Stimulated activated effector memory CD8-positive, alpha-beta T cell treated with anti-CD3 and anti-CD28 coated beads, Interleukin-12 subunit alpha, Interleukin-12 subunit beta, amount 100 ng/mL, for 72 hours (primary cell): ENCODE measurements at regions not wholly inside any gene's neighbourhood (a gene's known extent, or its start where the extent isn't known, plus 50 kb on each side); places are given as distances from the start of the nearest gene placed in this dataset.

Source experiments
- ATAC-seq: fragments of 150-1000 bp; cut with Tn5 transposase; 2 replicates; pipeline ENCODE4 v1.10.0; 2021
- DNase-seq, 2 donors: peaks; one replicate each; pipeline ENCODE4 v3.0.0; 2021 to 2022; ENCODE audit warnings: low spot score in 2 of 2
- H3K27ac Mint-ChIP-seq: one replicate; pipeline ENCODE4 v1.8.0; 2022; ENCODE audit warnings: mild to moderate bottlenecking, mixed read lengths
- H3K36me3 Mint-ChIP-seq: one replicate; pipeline ENCODE4 v1.8.0; 2022; ENCODE audit warnings: mild to moderate bottlenecking, mixed read lengths
- H3K4me1 Mint-ChIP-seq: one replicate; pipeline ENCODE4 v1.8.0; 2022; ENCODE audit warnings: mixed read lengths
- H3K4me3 Mint-ChIP-seq: one replicate; pipeline ENCODE4 v1.8.0; 2022; ENCODE audit warnings: mild to moderate bottlenecking, mixed read lengths
- H3K9me3 Mint-ChIP-seq: one replicate; pipeline ENCODE4 v1.8.0; 2022; ENCODE audit warnings: mixed read lengths

GRCh38 chr10:83572036-83572435 lies 567.3 kb upstream of the GHITM start:
- DNase-seq = no peak
- H3K4me1 Mint-ChIP-seq = no peaks in the 10 kb centered on the region
- no peak overlapping the region for H3K4me3 Mint-ChIP-seq
- no peaks in the 10 kb centered on the region for H3K36me3 Mint-ChIP-seq
- H3K27ac Mint-ChIP-seq = no peak overlapping the region
- H3K9me3 Mint-ChIP-seq = peaks cover 5% of the 10 kb centered on the region
- no peak for ATAC-seq

- DNase-seq (no peak), ATAC-seq (no peak)
- H3K27ac Mint-ChIP-seq = no peak overlapping the region
- no peak overlapping the region for H3K4me3 Mint-ChIP-seq
- peaks cover 11% of the 10 kb centered on the region for H3K9me3 Mint-ChIP-seq
- H3K36me3 Mint-ChIP-seq = no peaks in the 10 kb centered on the region
- H3K4me1 Mint-ChIP-seq = no peaks in the 10 kb centered on the region
Measured at GRCh38 chr10:83574770-83575169, 564.5 kb upstream of the GHITM start.

DNA sequence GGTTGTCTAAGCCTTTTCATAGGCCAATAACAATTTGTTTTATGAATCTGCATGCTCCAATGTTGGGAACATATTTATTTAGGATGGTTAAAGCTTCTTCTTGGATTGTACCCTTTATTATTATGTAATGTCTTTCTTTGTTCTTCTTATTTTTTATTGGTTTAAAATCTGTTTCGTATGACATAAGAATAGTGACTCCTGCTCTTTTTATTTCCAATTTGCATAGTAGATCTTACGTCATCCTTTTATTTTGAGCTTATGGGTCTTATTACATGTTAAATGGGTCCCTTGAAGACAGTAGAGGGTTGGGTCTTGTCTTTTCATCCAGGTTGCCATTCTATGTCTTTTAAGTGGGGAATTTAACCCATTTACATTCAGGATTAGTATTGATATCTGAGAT lies 561.9 kb upstream of the GHITM start:
- Mint-ChIP-seq H3K4me1 (no peaks in the 10 kb centered on the region), H3K36me3 (no peaks in the 10 kb centered on the region), H3K9me3 (peaks cover 6% of the 10 kb centered on the region), H3K4me3 (no peak overlapping the region), H3K27ac (no peak overlapping the region)
- DNase-seq (no peak), ATAC-seq (no peak)

GRCh38 chr10:83580373-83581012 lies 558.8 kb upstream of the GHITM start:
- H3K9me3 Mint-ChIP-seq = peaks cover 6% of the 10 kb centered on the region
- H3K4me1 Mint-ChIP-seq = no peaks in the 10 kb centered on the region
- H3K36me3 Mint-ChIP-seq = no peaks in the 10 kb centered on the region
- ATAC-seq (peak; percentile 13), DNase-seq (no peak)
- no peak overlapping the region for H3K4me3 Mint-ChIP-seq
- no peak overlapping the region for H3K27ac Mint-ChIP-seq

- no peak for ATAC-seq
Measured at GRCh38 chr10:83582407-83583095, 556.8 kb upstream of the GHITM start.

DNA sequence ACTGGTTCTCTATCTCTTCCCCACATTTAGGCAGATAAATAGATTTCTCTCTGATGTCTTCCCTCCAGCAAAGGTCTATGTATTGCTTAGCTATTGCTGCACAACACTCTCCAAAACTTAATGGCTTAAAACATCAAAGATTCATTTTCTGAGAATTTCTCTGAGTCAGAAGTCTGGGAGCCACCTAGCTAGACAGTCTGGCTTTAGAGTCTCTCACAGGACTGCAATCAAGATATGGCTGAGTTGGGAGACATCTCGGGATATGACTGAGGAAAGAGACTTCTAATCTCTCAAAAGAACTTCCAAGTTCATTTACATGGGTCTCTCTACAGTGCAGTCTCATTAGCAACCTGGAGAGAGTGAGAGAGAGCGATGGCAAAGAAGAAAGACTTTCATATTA lies 553.6 kb upstream of the GHITM start:
- DNase-seq (no peak), ATAC-seq (no peak)
- Mint-ChIP-seq H3K4me3 (no peak overlapping the region), H3K9me3 (no peaks in the 10 kb centered on the region), H3K27ac (no peak overlapping the region), H3K36me3 (no peaks in the 10 kb centered on the region), H3K4me1 (no peaks in the 10 kb centered on the region)

More at GRCh38 chr10:83582407-83583095, 556.8 kb upstream of the GHITM start:
- DNase-seq = no peak
- H3K4me3 Mint-ChIP-seq = no peak overlapping the region
- no peak overlapping the region for H3K27ac Mint-ChIP-seq
- no peaks in the 10 kb centered on the region for H3K36me3 Mint-ChIP-seq
- H3K4me1 Mint-ChIP-seq = no peaks in the 10 kb centered on the region
- peaks cover 3% of the 10 kb centered on the region for H3K9me3 Mint-ChIP-seq

DNA sequence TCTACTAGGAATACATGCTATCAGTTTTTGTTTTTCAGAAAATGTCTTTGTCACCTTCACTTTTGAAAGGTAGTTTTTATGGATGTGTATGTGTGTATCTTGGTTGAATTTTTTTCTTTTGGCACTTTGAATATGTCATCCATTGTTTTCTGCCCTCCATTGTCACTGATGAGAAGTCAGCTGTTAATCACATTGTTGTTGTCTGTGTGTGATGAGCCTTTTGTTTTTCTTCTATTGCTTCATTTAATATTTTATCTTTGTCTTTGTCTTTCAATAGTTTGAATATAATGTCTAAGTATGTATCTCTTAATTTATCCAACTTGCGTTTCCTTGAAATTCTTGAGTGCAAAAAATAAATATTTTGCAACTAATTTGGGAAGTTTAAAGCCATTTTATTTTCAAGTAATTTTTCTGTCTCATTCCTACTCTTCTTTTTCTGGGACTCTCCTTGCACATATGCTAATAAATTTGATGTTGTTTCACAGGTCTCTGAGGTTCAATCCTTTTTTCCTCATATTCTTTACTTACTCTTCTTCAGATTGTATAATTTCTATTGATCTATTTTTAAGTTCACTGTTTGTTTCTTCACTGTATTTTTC lies 546.9 kb upstream of the GHITM start:
- Mint-ChIP-seq H3K36me3 (no peaks in the 10 kb centered on the region), H3K4me1 (no peaks in the 10 kb centered on the region), H3K9me3 (peaks cover 21% of the 10 kb centered on the region), H3K4me3 (no peak overlapping the region), H3K27ac (no peak overlapping the region)
- ATAC-seq (no peak), DNase-seq (no peak)

GRCh38 chr10:83603708-83604107 lies 535.6 kb upstream of the GHITM start:
- ATAC-seq = peak; percentile 74
- H3K4me1 Mint-ChIP-seq = no peaks in the 10 kb centered on the region
- H3K4me3 Mint-ChIP-seq = no peak overlapping the region
- H3K27ac Mint-ChIP-seq = no peak overlapping the region
- no peak for DNase-seq
- peaks cover 19% of the 10 kb centered on the region for H3K9me3 Mint-ChIP-seq
- H3K36me3 Mint-ChIP-seq = no peaks in the 10 kb centered on the region

DNA sequence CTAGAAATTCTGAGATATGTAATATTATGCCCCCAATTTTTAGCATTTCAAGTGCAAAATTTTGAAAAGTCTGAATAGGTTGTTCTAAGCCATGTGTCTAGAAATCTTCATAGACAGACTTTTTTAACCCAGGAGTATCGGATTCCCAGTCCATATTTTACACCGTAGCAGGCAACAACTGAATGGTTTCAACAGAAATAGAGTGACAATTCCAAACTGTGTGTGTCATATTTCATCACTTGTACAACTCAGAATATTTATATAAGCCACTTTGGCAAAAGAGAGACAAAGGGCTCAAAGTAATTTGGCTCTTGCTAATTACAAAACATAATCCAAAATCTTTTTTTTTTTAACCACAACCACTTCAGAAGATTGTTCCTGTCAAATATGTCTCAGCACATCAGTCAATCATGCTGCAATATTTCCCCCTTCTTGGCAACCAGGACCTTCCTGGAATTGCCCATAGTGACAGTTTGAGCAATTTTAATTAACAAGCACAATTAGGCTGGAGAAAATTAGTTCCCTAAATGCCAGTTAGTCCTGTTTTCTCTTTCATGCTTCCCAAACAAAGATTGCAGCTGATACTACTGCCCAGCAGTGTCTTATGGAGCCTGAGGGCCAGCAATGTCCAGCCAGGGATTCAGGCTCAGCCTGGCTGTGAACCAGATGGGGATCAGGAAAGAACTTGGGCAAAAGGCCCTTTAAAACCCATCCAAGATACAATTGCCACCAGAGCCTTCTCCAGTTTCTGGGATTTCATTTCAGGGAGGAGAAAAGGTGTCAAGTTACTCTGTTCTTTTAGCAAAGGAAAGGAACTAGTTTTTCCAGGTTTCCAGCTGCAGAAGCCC lies 533.3 kb upstream of the GHITM start:
- ATAC-seq = no peak
- H3K9me3 Mint-ChIP-seq = peaks cover 19% of the 10 kb centered on the region
- no peak overlapping the region for H3K27ac Mint-ChIP-seq
- no peak for DNase-seq
- H3K4me1 Mint-ChIP-seq = no peaks in the 10 kb centered on the region
- H3K36me3 Mint-ChIP-seq = no peaks in the 10 kb centered on the region
- no peak overlapping the region for H3K4me3 Mint-ChIP-seq

DNA sequence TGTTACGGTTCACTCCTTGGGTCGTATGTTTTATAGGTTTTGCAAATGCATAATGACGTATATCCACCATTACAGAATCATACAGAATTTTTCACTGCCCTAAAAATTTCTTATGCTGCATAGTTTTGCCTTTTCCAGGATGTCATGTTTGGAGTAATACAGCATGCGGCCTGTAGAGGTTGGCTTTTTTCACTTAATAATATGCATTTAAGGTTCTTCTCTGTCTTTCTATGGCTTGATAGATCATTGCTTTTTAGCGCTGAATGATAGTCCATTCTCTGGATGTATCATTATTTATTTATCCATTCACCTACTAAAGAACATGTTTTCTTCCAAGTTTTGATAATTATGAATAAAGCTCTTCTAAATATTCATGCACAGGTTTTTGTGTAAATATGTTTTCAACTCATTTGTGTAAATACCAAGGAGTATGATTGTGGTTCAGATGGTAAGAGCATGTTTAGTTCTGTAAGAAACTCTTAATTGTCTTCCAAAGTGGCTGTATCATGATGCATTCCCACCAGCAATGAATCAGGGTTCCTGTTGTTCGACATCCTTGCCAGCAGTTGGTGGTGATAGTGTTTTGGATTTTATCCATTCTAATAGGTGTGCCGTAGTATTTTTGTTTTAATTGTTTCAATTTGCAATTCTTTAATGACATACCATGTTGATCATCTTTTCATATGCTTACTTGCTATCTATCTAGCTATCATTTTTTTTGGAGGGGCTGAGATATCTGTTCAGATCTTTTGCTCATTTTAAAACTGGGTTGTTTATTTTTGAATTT lies 531.2 kb upstream of the GHITM start:
- no peak for ATAC-seq
- Mint-ChIP-seq H3K27ac (no peak overlapping the region), H3K36me3 (no peaks in the 10 kb centered on the region), H3K9me3 (peaks cover 13% of the 10 kb centered on the region), H3K4me1 (no peaks in the 10 kb centered on the region), H3K4me3 (no peak overlapping the region)
- no peak for DNase-seq

DNA sequence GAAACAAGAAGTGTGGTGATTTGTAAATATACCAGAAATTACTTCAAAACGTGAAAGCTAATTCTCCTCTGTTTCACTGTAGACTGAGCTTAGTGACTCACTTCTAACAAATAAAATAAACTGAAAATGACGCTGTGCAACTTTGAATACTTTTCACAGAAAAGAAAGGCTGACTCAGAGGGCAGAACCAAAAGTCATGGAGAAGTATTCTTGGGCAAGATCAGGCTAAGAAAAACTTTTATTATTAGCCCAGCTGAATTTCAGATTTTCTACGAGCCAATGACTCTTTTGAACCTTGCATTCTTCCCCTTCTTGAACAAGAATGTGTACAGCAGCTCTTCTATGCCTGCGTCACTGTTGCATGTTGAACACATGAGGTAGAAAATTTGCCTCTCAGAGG lies 527.3 kb upstream of the GHITM start:
- Mint-ChIP-seq H3K4me1 (no peaks in the 10 kb centered on the region), H3K9me3 (peaks cover 9% of the 10 kb centered on the region), H3K4me3 (no peak overlapping the region), H3K27ac (no peak overlapping the region), H3K36me3 (no peaks in the 10 kb centered on the region)
- no peak for ATAC-seq
- DNase-seq = no peak

DNA sequence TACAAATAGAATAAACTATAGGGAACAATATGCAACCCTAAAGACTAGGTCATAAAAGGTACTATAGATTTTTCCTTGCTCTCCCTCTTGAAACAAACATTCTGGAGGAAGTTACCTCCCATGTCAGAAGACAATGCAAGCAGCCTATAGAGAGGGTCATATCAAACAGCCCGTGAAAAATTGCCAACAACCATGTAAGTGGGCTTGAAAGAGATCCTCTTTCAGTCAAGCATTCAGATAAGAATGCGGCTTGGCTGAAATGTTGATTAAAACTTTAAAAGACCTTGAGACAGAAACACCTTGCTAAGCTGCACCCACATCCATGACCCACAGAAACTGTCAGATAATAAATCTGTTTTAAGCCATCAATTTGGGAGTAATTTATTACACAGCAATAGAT lies 526.6 kb upstream of the GHITM start:
- no peak overlapping the region for H3K4me3 Mint-ChIP-seq
- H3K4me1 Mint-ChIP-seq = no peaks in the 10 kb centered on the region
- peaks cover 6% of the 10 kb centered on the region for H3K9me3 Mint-ChIP-seq
- H3K36me3 Mint-ChIP-seq = no peaks in the 10 kb centered on the region
- DNase-seq (no peak), ATAC-seq (no peak)
- H3K27ac Mint-ChIP-seq = no peak overlapping the region

DNA sequence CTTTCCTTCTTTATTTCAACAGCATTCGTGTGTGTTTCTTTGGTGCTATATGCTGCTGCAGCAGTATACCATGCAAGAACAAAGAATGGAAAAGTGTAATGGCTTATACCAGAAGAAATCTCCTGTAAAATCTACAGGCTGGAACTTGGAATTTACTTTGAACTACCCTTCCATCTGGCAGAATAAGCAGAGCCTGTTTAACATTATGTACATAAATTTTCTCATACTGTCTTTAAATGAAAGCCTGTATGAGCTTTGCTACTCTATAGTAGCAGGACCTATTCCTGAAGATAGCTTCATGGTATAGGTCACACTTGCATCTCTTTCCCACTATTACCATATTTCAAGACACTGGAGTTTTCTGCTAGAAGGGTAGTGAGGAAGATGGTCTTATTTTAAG lies 522.1 kb upstream of the GHITM start:
- H3K27ac Mint-ChIP-seq = no peak overlapping the region
- peaks cover 6% of the 10 kb centered on the region for H3K9me3 Mint-ChIP-seq
- H3K36me3 Mint-ChIP-seq = no peaks in the 10 kb centered on the region
- H3K4me1 Mint-ChIP-seq = no peaks in the 10 kb centered on the region
- no peak for DNase-seq
- no peak overlapping the region for H3K4me3 Mint-ChIP-seq
- no peak for ATAC-seq

- Mint-ChIP-seq H3K27ac (no peak overlapping the region), H3K9me3 (peaks cover 6% of the 10 kb centered on the region), H3K4me1 (no peaks in the 10 kb centered on the region), H3K4me3 (no peak overlapping the region), H3K36me3 (no peaks in the 10 kb centered on the region)
- DNase-seq (no peak), ATAC-seq (no peak)
Measured at GRCh38 chr10:83617692-83618545, 521.4 kb upstream of the GHITM start.
